Prostate gland (tissue), 2 donors: ENCODE measurements at regions not wholly inside any gene's neighbourhood (a gene's known extent, or its start where the extent isn't known, plus 50 kb on each side); places are given as distances from the start of the nearest gene placed in this dataset.

Experiments used
- CTCF ChIP-seq, 4 experiments: fragments of 200-600 bp in 2 of 4; fragments of 450-650 bp in 2 of 4; sonication (generic) in 2 of 4; IDR thresholded peaks; 1 replicate in 3 of 4; 2 replicates in 1 of 4; pipeline ENCODE4 v1.5.1; 2016 to 2019; ENCODE audit warnings: antibody characterized with exemption in 4 of 4, mild to moderate bottlenecking in 2 of 4, moderate library complexity in 2 of 4
- POLR2A ChIP-seq: fragments of 450-650 bp; IDR thresholded peaks from one replicate; pipeline ENCODE4 v1.6.1; 2016; ENCODE audit warnings: antibody characterized with exemption, mild to moderate bottlenecking

- TF ChIP-seq CTCF (IDR thresholded peaks at IDR 0.05) (no peak), POLR2A (no peak)
These were observed 72.5 kb upstream of the POLG start for GRCh38 chr15:89406940-89407607.
